ENCODE measurements at regions not wholly inside any gene's neighbourhood (a gene's known extent, or its start where the extent isn't known, plus 50 kb on each side); places are given as distances from the start of the nearest gene placed in this dataset.

GRCh38 chr12:110983811-110984210 is 63.4 kb upstream of the MYL2 start:
- Histone ChIP-seq H3K23me2 (ENCODE audit: low read depth, low read length) (0 out of 2 replicates have a peak, but pooled peaks cover 2% of the 10 kb centered on the region), H3K79me1 (ENCODE audit: low read depth, low read length) (no peaks in the 10 kb centered on the region), H3K18ac (ENCODE audit: extremely low read depth, low read length) (no peak overlapping the region), H3K4me1 (replicated peaks in 1 of 4; ENCODE audit: control insufficient read depth in 3 of 4, insufficient read depth in 4 of 4, low read length in 3 of 4) (no peaks in the 10 kb centered on the region), H2BK12ac (ENCODE audit: low read depth, low read length) (no peak overlapping the region), H3K27me3 (replicated peaks in 1 of 4; ENCODE audit: control insufficient read depth in 3 of 4, extremely low read depth in 1 of 4, insufficient read depth in 3 of 4, low read length in 3 of 4) (no peaks in the 10 kb centered on the region; a peak in 1 of 7 replicates), H2AK5ac (ENCODE audit: low read depth, low read length) (no peak overlapping the region), H2AFZ (ENCODE audit: low read length) (no peak overlapping the region), H2BK15ac (ENCODE audit: low read length) (no peak overlapping the region), H4K5ac (ENCODE audit: insufficient read length, low read depth, low read length) (no peak overlapping the region), H4K20me1 (replicated peaks in 1 of 2; ENCODE audit: control insufficient read depth in 1 of 2, insufficient read depth in 2 of 2, low read length in 2 of 2) (no peaks in the 10 kb centered on the region), H3K56ac (replicated peaks; ENCODE audit: insufficient read length, low read depth, low read length) (no peak overlapping the region), H3K9ac (replicated peaks in 1 of 4; ENCODE audit: extremely low read depth in 1 of 4, low read depth in 3 of 4, low read length in 3 of 4) (no peak overlapping the region), H3K4ac (replicated peaks; ENCODE audit: insufficient read length, low read depth, low read length) (no peak overlapping the region), H4K91ac (replicated peaks; ENCODE audit: insufficient read length, low read length) (no peak overlapping the region), H3K14ac (ENCODE audit: insufficient read length) (no peak overlapping the region), H3K4me3 (ENCODE audit: extremely low read depth in 1 of 4, insufficient read depth in 2 of 4, low read depth in 3 of 4, low read length in 4 of 4) (no peak overlapping the region), H3K36me3 (ENCODE audit: control insufficient read depth in 2 of 4, insufficient read depth in 4 of 4, low read length in 3 of 4) (no peaks in the 10 kb centered on the region), H2BK5ac (ENCODE audit: low read depth, low read length) (no peak overlapping the region), H3K79me2 (ENCODE audit: control insufficient read depth in 1 of 2, insufficient read depth in 2 of 2, low read length in 2 of 2) (no peaks in the 10 kb centered on the region), H2BK120ac (replicated peaks; ENCODE audit: low read depth, low read length) (no peak overlapping the region), H3K4me2 (ENCODE audit: insufficient read depth in 1 of 2, low read depth in 2 of 2, low read length in 2 of 2) (no peak overlapping the region), H3K27ac (ENCODE audit: low read depth, low read length) (no peak overlapping the region), H2BK20ac (ENCODE audit: low read length) (no peak overlapping the region), H3K9me3 (ENCODE audit: insufficient read depth in 2 of 2, low read depth in 1 of 2, low read length in 1 of 2) (no peaks in the 10 kb centered on the region; a peak in 1 of 4 replicates), H3K23ac (ENCODE audit: insufficient read length) (no peak overlapping the region), H4K8ac (ENCODE audit: extremely low read depth, insufficient read depth, low read length) (no peak overlapping the region)
- FAIRE-seq = no peak
- 87% methylated on average over 7 of the region's 7 CpGs; no CpG with 5 or more reads in 1 of the 2 experiments for WGBS, 2 experiments (ENCODE audit: extremely low coverage in 1 of 2, insufficient coverage in 1 of 2, insufficient read length in 1 of 2, insufficient replicate concordance in 2 of 2, low coverage in 1 of 2, low lambda C conversion rate in 2 of 2, missing lambda C conversion rate in 1 of 2)
- CTCF ChIA-PET (ENCODE audit: partially characterized antibody) = interaction anchor here (1.3 to 2.0 kb wide), 4 partner anchors 10 to 49 kb away, joined by 3 to 7 read pairs (median 4); no protein-coding TSS in a partner anchor
- POLR2A ChIA-PET (ENCODE audit: partially characterized antibody) = interaction anchor here (0.8 kb wide), 1 partner anchor 181 kb away, joined by 3 read pairs; no protein-coding TSS in a partner anchor
- no peak for DNase-seq (ENCODE audit: low read depth in 1 of 2, low spot score in 2 of 2)
- no peak for TF ChIP-seq JUN (IDR thresholded peaks at IDR 0.05; ENCODE audit: low read depth, low read length)
